SK-N-SH treated with all-trans-retinoic acid at 6 μM for 48 hours (cell line): ENCODE measurements at regions not wholly inside any gene's neighbourhood (a gene's known extent, or its start where the extent isn't known, plus 50 kb on each side); places are given as distances from the start of the nearest gene placed in this dataset.

Experiments
- ARNTL ChIP-seq: fragments of 450-650 bp; formaldehyde crosslinking; IDR thresholded peaks from 2 replicates; pipeline ENCODE4 v1.5.0; 2020; ENCODE audit warnings: low read depth, mild to moderate bottlenecking, moderate library complexity, borderline replicate concordance
- BACH2 ChIP-seq: fragments of 250-450 bp; sonication (Bioruptor Pico); IDR thresholded peaks from 2 replicates; pipeline ENCODE4 v1.9.0; 2021; ENCODE audit warnings: mild to moderate bottlenecking, borderline replicate concordance
- ESRRG ChIP-seq: fragments of 250-450 bp; sonication (Bioruptor Pico); IDR thresholded peaks from 2 replicates; pipeline ENCODE4 v1.6.1; 2021; ENCODE audit warnings: mild to moderate bottlenecking
- ISL1 ChIP-seq: fragments of 250-450 bp; sonication (Bioruptor Pico); IDR thresholded peaks from 2 replicates; pipeline ENCODE4 v2.1.2; 2022; ENCODE audit warnings: mild to moderate bottlenecking, moderate library complexity
- OSR1 ChIP-seq: fragments of 250-450 bp; sonication (Bioruptor Pico); IDR thresholded peaks from 2 replicates; pipeline ENCODE4 v1.8.0; 2022; ENCODE audit warnings: moderate library complexity, mild to moderate bottlenecking, inconsistent platforms
- RARB ChIP-seq: fragments of 250-450 bp; sonication (Bioruptor Pico); IDR thresholded peaks from 2 replicates; pipeline ENCODE4 v1.8.0; 2021; ENCODE audit warnings: mild to moderate bottlenecking, moderate library complexity
- SNAI2 ChIP-seq: fragments of 250-450 bp; sonication (Bioruptor Pico); IDR thresholded peaks from 2 replicates; pipeline ENCODE4 v1.5.0; 2020; ENCODE audit warnings: mild to moderate bottlenecking, moderate library complexity
- ZC3H10 ChIP-seq: fragments of 250-450 bp; sonication (Bioruptor Pico); IDR thresholded peaks from 2 replicates; pipeline ENCODE4 v1.5.1; 2021; ENCODE audit warnings: mild to moderate bottlenecking, moderate library complexity
- ZFP3 ChIP-seq: fragments of 250-450 bp; sonication (Bioruptor Pico); IDR thresholded peaks from 2 replicates; pipeline ENCODE4 v1.5.0; 2020; ENCODE audit warnings: mild to moderate bottlenecking, moderate library complexity
- ZFP30 ChIP-seq: fragments of 450-650 bp; formaldehyde crosslinking; IDR thresholded peaks from 2 replicates; pipeline ENCODE4 v1.5.0; 2022; ENCODE audit warnings: mild to moderate bottlenecking, moderate library complexity
- ZNF565 ChIP-seq: fragments of 450-650 bp; formaldehyde crosslinking; conservative IDR thresholded peaks from 2 replicates; pipeline ENCODE4 v1.5.0; 2020; ENCODE audit warnings: low read depth, mild to moderate bottlenecking, moderate library complexity
- ZNF70 ChIP-seq: fragments of 450-650 bp; formaldehyde crosslinking; IDR thresholded peaks from 2 replicates; pipeline ENCODE4 v1.5.0; 2020; ENCODE audit warnings: mild to moderate bottlenecking, moderate library complexity
- TF ChIP-seq, protein P1 (sequence below): fragments of 250-450 bp; sonication (Bioruptor Pico); IDR thresholded peaks from 2 replicates; pipeline ENCODE4 v1.8.0; 2020; ENCODE audit warnings: mild to moderate bottlenecking, moderate library complexity, borderline replicate concordance

DNA sequence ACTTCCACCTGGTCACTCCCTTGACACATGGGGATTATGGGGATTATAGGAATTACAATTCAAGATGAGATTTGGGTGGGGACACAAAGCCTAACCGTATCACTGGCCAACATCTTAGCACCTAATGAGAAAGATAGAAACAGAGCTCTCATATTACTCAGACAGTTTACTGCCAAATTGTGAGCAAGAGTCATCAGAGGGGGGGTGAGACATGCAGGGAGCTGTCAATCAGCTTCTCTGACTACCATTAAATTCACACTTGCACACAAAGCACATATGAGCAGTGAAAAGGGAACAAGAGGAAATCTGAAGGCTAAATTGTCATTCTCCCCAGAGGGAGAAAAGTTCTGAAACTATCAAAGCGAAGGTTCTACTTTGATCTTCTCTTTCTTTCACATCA lies 78.1 kb upstream of the GRIN2B start:
- TF ChIP-seq ARNTL: no peak
- no peak for TF ChIP-seq ESRRG (CRISPR knock-in tag)
- no peak for TF ChIP-seq ZNF565 (CRISPR knock-in tag)
- TF ChIP-seq ISL1: no peak
- no peak for TF ChIP-seq ZFP30
- TF ChIP-seq ZC3H10 (CRISPR knock-in tag): no peak
- no peak for TF ChIP-seq RARB (CRISPR knock-in tag)
- TF ChIP-seq, protein P1, sequence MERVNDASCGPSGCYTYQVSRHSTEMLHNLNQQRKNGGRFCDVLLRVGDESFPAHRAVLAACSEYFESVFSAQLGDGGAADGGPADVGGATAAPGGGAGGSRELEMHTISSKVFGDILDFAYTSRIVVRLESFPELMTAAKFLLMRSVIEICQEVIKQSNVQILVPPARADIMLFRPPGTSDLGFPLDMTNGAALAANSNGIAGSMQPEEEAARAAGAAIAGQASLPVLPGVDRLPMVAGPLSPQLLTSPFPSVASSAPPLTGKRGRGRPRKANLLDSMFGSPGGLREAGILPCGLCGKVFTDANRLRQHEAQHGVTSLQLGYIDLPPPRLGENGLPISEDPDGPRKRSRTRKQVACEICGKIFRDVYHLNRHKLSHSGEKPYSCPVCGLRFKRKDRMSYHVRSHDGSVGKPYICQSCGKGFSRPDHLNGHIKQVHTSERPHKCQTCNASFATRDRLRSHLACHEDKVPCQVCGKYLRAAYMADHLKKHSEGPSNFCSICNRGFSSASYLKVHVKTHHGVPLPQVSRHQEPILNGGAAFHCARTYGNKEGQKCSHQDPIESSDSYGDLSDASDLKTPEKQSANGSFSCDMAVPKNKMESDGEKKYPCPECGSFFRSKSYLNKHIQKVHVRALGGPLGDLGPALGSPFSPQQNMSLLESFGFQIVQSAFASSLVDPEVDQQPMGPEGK (CRISPR knock-in tag): no peak
- no peak for TF ChIP-seq ZNF70 (CRISPR knock-in tag)
- TF ChIP-seq OSR1 (CRISPR knock-in tag): no peak
- TF ChIP-seq BACH2 (CRISPR knock-in tag): no peak
- no peak for TF ChIP-seq ZFP3 (CRISPR knock-in tag)
- no peak for TF ChIP-seq SNAI2 (CRISPR knock-in tag)
